ENCODE measurements at regions not wholly inside any gene's neighbourhood (a gene's known extent, or its start where the extent isn't known, plus 50 kb on each side); places are given as distances from the start of the nearest gene placed in this dataset.
A peak's percentile ranks its signal among the peaks of the same experiment; 100 is the strongest.

DNA sequence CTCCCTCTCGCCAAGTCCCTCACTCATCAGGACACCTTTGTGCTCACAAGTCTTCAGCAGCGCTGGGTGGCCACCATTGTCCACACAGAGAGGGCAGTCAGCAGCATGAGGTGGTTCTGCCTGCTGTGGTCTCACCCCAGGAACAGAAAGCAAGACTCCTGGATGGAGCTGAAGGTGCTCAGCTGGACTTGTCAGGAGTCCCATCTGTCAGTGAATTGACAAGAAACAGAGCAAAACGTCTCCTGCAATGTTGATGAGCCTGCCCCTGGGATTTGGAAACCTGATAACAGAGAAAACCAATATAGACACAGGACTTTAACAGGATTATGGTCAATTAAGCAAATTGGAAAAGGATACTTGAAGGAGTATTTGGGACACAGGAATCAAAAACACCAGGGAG, 122.2 kb upstream of the PRSS58 start:
- TF ChIP-seq, protein P1, sequence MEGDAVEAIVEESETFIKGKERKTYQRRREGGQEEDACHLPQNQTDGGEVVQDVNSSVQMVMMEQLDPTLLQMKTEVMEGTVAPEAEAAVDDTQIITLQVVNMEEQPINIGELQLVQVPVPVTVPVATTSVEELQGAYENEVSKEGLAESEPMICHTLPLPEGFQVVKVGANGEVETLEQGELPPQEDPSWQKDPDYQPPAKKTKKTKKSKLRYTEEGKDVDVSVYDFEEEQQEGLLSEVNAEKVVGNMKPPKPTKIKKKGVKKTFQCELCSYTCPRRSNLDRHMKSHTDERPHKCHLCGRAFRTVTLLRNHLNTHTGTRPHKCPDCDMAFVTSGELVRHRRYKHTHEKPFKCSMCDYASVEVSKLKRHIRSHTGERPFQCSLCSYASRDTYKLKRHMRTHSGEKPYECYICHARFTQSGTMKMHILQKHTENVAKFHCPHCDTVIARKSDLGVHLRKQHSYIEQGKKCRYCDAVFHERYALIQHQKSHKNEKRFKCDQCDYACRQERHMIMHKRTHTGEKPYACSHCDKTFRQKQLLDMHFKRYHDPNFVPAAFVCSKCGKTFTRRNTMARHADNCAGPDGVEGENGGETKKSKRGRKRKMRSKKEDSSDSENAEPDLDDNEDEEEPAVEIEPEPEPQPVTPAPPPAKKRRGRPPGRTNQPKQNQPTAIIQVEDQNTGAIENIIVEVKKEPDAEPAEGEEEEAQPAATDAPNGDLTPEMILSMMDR (conservative IDR thresholded peaks at IDR 0.05; ENCODE audit: low read length), result no peak
- TF ChIP-seq EZH2phosphoT487 (IDR thresholded peaks at IDR 0.05; ENCODE audit: borderline replicate concordance), result no peak

DNA sequence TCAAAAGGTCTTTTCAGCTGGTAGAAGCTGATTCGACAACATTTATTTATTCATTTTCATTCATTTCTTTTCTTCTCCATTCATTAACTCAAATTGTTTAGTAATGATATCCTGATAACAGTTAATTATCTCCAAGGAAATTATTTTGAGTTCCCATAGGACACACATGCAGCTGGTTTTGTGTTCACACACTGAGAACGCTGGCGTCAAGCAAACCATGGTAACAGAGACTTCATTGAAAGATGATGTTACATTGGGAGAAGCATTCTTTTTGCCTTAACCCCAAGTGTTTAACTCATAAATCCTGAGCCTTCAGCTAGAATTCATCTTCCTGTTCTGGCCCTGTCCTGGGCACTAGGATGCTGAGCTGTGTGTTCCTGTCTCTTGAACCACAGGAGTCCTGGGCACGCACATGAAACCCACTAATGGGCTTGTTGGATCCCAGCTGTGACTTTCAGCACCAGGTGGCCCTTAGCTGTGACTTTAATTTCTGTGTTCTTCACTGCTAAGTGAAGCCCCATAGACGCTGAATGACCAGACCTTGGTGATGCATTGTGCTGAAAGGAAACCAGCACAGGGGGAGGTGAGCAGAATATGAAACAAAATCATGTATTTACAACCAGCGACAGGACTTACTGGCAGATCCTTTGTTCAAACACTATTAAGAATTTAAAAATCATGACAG, 121.5 kb upstream of the PRSS58 start:
- no peak overlapping the region for H2AFZ ChIP-seq (ENCODE audit: low read length)
- H3K9me3 ChIP-seq (ENCODE audit: insufficient read depth, low read depth, low read length), result no peaks in the 10 kb centered on the region
- H3K79me2 ChIP-seq (ENCODE audit: insufficient read depth, low read length), result no peaks in the 10 kb centered on the region
- H3K27me3 ChIP-seq (ENCODE audit: insufficient read depth, low read length, poor library complexity, severe bottlenecking), result no peaks in the 10 kb centered on the region
- H3K4me3 ChIP-seq (ENCODE audit: low read length, poor library complexity, severe bottlenecking), result no peak overlapping the region
- H3K9me2 ChIP-seq (replicated peaks; ENCODE audit: low read depth, low read length), result no peaks in the 10 kb centered on the region
- no peaks in the 10 kb centered on the region for H4K20me1 ChIP-seq (ENCODE audit: insufficient read depth, low read length, poor library complexity, severe bottlenecking)
- no peak overlapping the region for H3K4me2 ChIP-seq (ENCODE audit: low read depth, low read length, poor library complexity, severe bottlenecking)
- H3K4me1 ChIP-seq (ENCODE audit: insufficient read depth, low read length, poor library complexity, severe bottlenecking), result peaks cover 52% of the 10 kb centered on the region
- H3F3A ChIP-seq (ENCODE audit: low read depth), result peaks cover 13% of the 10 kb centered on the region
- no peaks in the 10 kb centered on the region for H3K36me3 ChIP-seq (ENCODE audit: insufficient read depth, low read length)
- H3K9ac ChIP-seq (ENCODE audit: low read depth, low read length, poor library complexity, severe bottlenecking), result peak overlapping the region; percentile 27
- TF ChIP-seq, protein P1 (conservative IDR thresholded peaks at IDR 0.05; ENCODE audit: low read length), result no peak
- no peak for TF ChIP-seq EZH2phosphoT487 (IDR thresholded peaks at IDR 0.05; ENCODE audit: borderline replicate concordance)

More for the DNA sequence above, 122.2 kb upstream of the PRSS58 start:
- no peaks in the 10 kb centered on the region for H3K9me3 ChIP-seq (ENCODE audit: insufficient read depth, low read depth, low read length)
- no peaks in the 10 kb centered on the region for H4K20me1 ChIP-seq (ENCODE audit: insufficient read depth, low read length, poor library complexity, severe bottlenecking)
- no peak overlapping the region for H3K4me2 ChIP-seq (ENCODE audit: low read depth, low read length, poor library complexity, severe bottlenecking)
- no peak overlapping the region for H2AFZ ChIP-seq (ENCODE audit: low read length)
- H3K79me2 ChIP-seq (ENCODE audit: insufficient read depth, low read length), result no peaks in the 10 kb centered on the region
- peaks cover 18% of the 10 kb centered on the region for H3F3A ChIP-seq (ENCODE audit: low read depth)
- peak overlapping the region; percentile 27 for H3K9ac ChIP-seq (ENCODE audit: low read depth, low read length, poor library complexity, severe bottlenecking)
- H3K4me1 ChIP-seq (ENCODE audit: insufficient read depth, low read length, poor library complexity, severe bottlenecking), result peaks cover 59% of the 10 kb centered on the region
- H3K27me3 ChIP-seq (ENCODE audit: insufficient read depth, low read length, poor library complexity, severe bottlenecking), result no peaks in the 10 kb centered on the region
- H3K9me2 ChIP-seq (replicated peaks; ENCODE audit: low read depth, low read length), result no peaks in the 10 kb centered on the region
- H3K4me3 ChIP-seq (ENCODE audit: low read length, poor library complexity, severe bottlenecking), result no peak overlapping the region
- no peaks in the 10 kb centered on the region for H3K36me3 ChIP-seq (ENCODE audit: insufficient read depth, low read length)

DNA sequence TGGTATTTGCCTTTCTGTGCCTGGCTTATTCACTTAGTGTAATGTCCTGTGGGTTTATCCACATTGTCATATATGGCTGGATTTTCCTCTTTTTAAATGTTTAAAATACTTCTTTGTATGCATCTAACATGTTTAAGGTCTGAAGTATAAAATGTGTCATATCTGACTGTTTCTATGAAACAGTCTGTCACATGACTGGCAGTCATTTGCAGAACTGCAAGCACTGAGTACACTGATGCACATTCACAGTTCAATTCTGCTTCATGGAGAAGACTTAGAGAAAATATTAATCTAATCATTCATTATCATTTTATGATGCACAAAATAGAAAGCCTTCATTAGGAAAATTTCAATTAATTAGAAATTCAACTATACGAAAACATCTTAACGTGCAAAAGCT, 119.7 kb upstream of the PRSS58 start:
- H3K79me2 ChIP-seq (ENCODE audit: insufficient read depth, low read length), result no peaks in the 10 kb centered on the region
- H4K20me1 ChIP-seq (ENCODE audit: insufficient read depth, low read length, poor library complexity, severe bottlenecking), result no peaks in the 10 kb centered on the region
- TF ChIP-seq EZH2phosphoT487 (IDR thresholded peaks at IDR 0.05; ENCODE audit: borderline replicate concordance), result no peak
- TF ChIP-seq, protein P1 (conservative IDR thresholded peaks at IDR 0.05; ENCODE audit: low read length), result no peak

More for the DNA sequence above, 119.7 kb upstream of the PRSS58 start:
- no peaks in the 10 kb centered on the region for H3K27me3 ChIP-seq (ENCODE audit: insufficient read depth, low read length, poor library complexity, severe bottlenecking)
- no peak overlapping the region for H3K4me3 ChIP-seq (ENCODE audit: low read length, poor library complexity, severe bottlenecking)
- no peak overlapping the region for H2AFZ ChIP-seq (ENCODE audit: low read length)
- H3K9ac ChIP-seq (ENCODE audit: low read depth, low read length, poor library complexity, severe bottlenecking), result no peak overlapping the region
- H3K4me1 ChIP-seq (ENCODE audit: insufficient read depth, low read length, poor library complexity, severe bottlenecking), result peaks cover 41% of the 10 kb centered on the region
- H3K36me3 ChIP-seq (ENCODE audit: insufficient read depth, low read length), result no peaks in the 10 kb centered on the region
- no peaks in the 10 kb centered on the region for H3K9me2 ChIP-seq (replicated peaks; ENCODE audit: low read depth, low read length)
- no peaks in the 10 kb centered on the region; the same call in 1 of the 2 replicates for H3F3A ChIP-seq (ENCODE audit: low read depth)
- H3K4me2 ChIP-seq (ENCODE audit: low read depth, low read length, poor library complexity, severe bottlenecking), result no peak overlapping the region
- H3K9me3 ChIP-seq (ENCODE audit: insufficient read depth, low read depth, low read length), result no peaks in the 10 kb centered on the region

All from Loucy (cell line).